K562 (cell line): ENCODE measurements at regions not wholly inside any gene's neighbourhood (a gene's known extent, or its start where the extent isn't known, plus 50 kb on each side); places are given as distances from the start of the nearest gene placed in this dataset.

ENCODE experiments used
- CHD4 ChIP-seq: fragments of 200-600 bp; sonication (generic); IDR thresholded peaks from 3 replicates; pipeline ENCODE4 v1.6.1; 2012; ENCODE audit warnings: low read depth, mild to moderate bottlenecking, mixed read lengths, low read length, inconsistent platforms; ENCODE audit not compliant: insufficient read depth, insufficient replicate concordance, poor library complexity, severe bottlenecking
- CTCF ChIP-seq, 3 experiments: IDR thresholded peaks in 2 of 3; conservative IDR thresholded peaks in 1 of 3; 2 replicates each; pipeline ENCODE4 v1.5.1; 2011 to 2012; ENCODE audit warnings: low read length in 3 of 3, mild to moderate bottlenecking in 3 of 3, control low read depth in 2 of 3, improper control_type of control experiment in 1 of 3, inconsistent platforms in 1 of 3, low read depth in 1 of 3, mixed read lengths in 1 of 3, moderate library complexity in 1 of 3; ENCODE audit not compliant: insufficient read depth in 2 of 3
- NFYB ChIP-seq: IDR thresholded peaks from 2 replicates; pipeline ENCODE4 v1.6.1; 2011; ENCODE audit warnings: mild to moderate bottlenecking, moderate library complexity; ENCODE audit not compliant: insufficient read length; ENCODE audit errors: extremely low read depth
- POLR2A ChIP-seq: fragments of 450-650 bp; conservative IDR thresholded peaks from 2 replicates; pipeline ENCODE4 v1.6.1; 2016
- TF ChIP-seq, protein P1 (sequence below): fragments of 450-650 bp; IDR thresholded peaks from 2 replicates; pipeline ENCODE4 v1.6.1; 2016

DNA sequence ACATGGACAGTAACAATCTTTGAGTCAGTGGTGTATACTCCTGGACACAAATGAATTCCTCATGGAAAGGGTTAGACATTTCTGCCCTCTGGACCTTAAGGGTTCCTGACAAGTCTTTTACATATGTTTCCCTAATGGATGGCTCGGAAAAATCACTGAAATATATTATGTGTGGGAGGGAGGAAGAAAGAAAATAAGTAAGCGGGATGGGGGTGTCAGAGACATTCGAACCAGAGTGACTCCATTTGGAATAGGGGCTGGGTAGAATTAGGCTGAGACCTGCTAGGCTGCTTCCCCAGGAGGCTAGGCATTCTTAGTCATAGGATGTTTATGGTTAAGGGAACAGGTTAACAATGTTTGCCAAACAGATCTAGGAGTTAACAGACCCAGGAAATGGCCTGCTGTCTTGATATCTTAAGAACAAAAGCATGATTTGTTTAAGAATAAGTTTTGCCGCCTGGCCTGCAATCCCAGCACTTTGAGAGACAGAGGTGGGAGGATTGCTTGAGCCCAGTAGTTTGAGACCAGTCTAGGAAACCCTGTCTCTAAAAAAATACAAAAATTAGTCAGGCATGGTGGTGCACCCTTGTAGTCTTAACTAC lies 1241.7 kb downstream of the TYW1 start:
- TF ChIP-seq, protein P1, sequence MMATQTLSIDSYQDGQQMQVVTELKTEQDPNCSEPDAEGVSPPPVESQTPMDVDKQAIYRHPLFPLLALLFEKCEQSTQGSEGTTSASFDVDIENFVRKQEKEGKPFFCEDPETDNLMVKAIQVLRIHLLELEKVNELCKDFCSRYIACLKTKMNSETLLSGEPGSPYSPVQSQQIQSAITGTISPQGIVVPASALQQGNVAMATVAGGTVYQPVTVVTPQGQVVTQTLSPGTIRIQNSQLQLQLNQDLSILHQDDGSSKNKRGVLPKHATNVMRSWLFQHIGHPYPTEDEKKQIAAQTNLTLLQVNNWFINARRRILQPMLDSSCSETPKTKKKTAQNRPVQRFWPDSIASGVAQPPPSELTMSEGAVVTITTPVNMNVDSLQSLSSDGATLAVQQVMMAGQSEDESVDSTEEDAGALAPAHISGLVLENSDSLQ = no peak
- TF ChIP-seq NFYB = no peak
- TF ChIP-seq CTCF (IDR thresholded peaks at IDR 0.05 in 2 of 3, conservative IDR thresholded peaks at IDR 0.05 in 1 of 3; ENCODE audit: insufficient read depth in 2 of 3, low read depth in 1 of 3, low read length in 3 of 3) = no peak
- no peak for TF ChIP-seq CHD4
- TF ChIP-seq POLR2A = no peak
